HG02798 (cell line): ENCODE measurements at regions not wholly inside any gene's neighbourhood (a gene's known extent, or its start where the extent isn't known, plus 50 kb on each side); places are given as distances from the start of the nearest gene placed in this dataset.

Experiments
- ATAC-seq: cut with Tn5 transposase; IDR thresholded peaks from one replicate; pipeline ENCODE4 v1.9.1; 2021; ENCODE audit warnings: mild to moderate bottlenecking; ENCODE audit not compliant: unreplicated experiment, poor library complexity

DNA sequence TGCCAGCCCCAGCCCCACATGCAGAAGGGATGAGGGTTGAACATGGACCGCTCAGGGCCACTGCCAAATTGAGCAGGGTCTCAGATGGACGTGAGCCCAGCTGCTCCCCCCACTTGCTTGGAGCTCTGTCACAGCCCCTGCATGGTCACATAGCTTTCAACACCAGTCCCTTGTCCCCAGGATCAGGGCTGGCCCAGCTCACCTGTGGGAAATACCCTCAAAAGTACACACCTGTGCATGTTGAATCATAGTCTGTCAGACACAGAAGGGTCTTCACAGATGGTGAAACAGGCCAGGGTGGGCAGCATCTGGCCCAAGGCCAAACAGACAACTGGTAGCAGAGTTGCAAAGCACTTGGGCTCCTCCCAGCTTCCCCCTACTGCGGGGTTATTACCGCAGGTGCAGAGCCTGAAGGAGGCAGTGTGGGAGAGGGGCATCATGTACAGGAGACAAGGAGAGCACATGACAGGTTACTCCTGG, 77.6 kb upstream of the UNC5B start:
- ATAC-seq, result no peak

DNA sequence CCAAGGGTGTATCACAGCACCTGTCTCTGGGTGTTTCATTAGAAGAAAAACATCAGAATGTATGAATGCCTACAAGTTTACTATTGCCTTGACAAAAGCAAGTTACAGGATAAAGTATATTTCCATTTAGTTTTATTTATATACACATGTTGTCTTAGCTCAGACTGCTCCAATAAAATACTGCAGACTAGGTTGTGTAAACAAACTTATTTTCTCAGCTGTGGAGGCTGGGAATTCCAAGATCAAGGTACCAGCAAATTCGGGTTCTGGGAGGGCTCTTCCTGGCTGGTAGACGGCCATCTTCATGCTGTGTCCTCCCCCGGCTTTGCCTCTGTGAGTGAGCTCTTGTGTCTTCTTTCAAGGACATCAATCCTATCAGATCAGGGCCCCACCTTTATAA, 77.1 kb upstream of the UNC5B start:
- no peak for ATAC-seq

GRCh38 chr10:71136036-71136721, 76.2 kb upstream of the UNC5B start:
- ATAC-seq, result no peak

GRCh38 chr10:71137701-71138100, 74.7 kb upstream of the UNC5B start:
- ATAC-seq, result no peak

DNA sequence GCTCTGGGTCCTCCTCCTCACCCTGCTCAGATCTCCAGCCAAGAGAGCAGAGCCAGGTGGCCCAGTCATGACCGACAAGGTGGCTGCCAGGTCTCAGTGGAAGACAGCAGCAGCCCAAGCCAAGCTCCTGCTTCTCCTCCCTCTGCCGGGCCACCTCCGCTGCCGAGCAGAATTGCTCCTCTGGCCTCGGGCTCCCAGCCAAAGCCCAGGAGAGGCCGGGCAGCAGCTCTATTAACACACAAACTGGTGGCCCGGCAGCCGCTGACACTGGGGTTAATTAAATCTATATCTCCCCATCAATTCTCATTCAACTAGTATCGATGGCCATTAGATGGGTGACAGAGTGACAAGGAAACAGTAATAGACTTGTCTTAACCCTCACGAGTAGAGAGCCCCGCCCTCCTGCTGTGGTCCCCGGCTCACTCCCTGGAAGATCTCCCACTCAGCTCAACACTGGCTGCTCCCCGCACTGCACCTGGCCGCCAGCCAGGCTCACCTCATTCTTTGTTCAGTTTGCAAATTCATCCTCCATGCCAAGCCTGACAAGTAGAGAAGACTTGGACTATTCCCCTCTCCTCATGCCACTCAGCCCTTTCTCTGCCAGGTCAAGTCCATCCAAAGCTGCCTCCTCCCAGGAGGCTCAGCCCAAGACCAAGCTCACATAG, 74.1 kb upstream of the UNC5B start:
- ATAC-seq, result no peak

GRCh38 chr10:71141528-71141927, 70.8 kb upstream of the UNC5B start:
- ATAC-seq, result no peak

- no peak for ATAC-seq
Measured at GRCh38 chr10:71143170-71143569, 69.2 kb upstream of the UNC5B start.

- no peak for ATAC-seq
Measured at GRCh38 chr10:71143610-71144009, 68.8 kb upstream of the UNC5B start.

GRCh38 chr10:71144824-71145223, 67.5 kb upstream of the UNC5B start:
- no peak for ATAC-seq

- ATAC-seq, result no peak
Measured at GRCh38 chr10:71145352-71145945, 66.9 kb upstream of the UNC5B start.

DNA sequence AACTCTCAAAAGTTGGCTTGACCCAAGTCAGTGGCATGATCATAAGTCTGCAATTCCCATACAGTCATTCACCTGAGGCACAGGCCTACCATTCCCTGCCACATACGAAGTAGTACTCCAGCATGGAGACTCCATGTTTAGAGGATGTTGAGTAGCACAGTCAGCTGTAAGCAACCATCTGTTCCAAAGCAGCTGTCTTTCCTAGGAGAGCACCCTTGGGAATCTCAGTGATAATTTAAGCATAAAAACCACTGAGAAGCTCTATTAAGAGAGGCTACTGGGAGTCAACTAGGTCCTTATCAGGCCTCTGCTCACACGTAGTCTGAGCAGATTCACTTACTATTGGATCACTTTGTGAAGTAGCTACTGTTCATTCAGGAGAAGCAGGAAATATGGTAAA, 61.6 kb upstream of the UNC5B start:
- no peak for ATAC-seq

GRCh38 chr10:71152043-71152442, 60.3 kb upstream of the UNC5B start:
- ATAC-seq, result no peak

DNA sequence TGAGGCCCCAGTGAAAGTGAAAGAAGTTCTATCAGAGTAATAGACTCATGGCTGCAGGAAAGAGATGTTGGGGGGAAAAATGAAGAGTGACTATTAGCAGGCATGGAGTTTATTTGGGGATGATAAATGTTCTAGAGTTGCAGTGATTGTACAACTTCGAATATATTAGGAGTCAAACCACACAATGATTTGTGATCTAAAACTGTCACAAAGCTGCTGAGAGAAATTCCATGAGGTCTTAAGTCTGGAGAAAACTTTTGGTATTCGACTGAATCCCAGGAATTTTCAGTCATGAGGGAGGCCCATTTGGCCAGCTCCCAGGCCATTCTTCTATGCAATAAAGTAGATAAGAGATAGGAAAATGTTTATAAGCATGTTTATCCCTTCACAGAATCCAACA, 55.9 kb upstream of the UNC5B start:
- ATAC-seq, result no peak

- ATAC-seq, result no peak
Measured at GRCh38 chr10:71157435-71157834, 54.9 kb upstream of the UNC5B start.

DNA sequence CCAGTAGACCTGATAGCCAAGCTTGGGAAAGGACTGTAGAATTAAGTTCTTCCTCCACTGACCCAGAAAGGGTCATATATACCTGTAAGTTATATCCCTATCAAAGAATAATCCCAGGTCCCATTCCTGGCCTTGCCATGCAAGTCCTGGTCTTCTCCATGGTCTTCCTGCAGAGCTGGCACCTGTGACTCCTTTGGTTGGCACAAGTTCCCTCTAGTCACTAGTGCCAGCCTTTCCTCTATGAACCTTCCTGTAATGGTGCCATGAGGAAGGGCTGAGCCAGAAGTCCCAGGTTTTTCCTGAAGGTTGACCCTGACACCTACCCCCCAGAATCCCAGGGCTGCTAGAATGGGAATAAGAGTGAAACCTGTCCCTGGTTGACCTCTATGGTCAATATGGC, 54.1 kb upstream of the UNC5B start:
- no peak for ATAC-seq

DNA sequence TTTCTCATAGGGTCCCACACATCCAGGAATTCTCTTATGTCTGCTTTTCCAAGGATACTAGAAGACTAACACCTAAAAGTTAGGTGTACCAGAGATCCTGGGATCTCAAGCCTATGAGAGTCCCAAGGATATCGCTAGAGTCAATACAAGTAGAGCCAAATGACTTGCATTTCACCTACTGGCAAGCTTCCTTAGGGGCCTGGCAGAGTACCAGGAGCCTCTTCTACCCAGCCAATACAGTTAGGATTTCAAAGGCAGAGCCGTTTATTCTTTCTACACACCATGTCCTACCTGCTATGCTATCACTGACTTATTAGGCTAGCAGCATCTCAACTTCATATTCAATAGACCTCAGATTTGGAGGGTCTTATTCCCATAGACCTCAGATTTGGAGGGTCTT, 53.5 kb upstream of the UNC5B start:
- no peak for ATAC-seq

DNA sequence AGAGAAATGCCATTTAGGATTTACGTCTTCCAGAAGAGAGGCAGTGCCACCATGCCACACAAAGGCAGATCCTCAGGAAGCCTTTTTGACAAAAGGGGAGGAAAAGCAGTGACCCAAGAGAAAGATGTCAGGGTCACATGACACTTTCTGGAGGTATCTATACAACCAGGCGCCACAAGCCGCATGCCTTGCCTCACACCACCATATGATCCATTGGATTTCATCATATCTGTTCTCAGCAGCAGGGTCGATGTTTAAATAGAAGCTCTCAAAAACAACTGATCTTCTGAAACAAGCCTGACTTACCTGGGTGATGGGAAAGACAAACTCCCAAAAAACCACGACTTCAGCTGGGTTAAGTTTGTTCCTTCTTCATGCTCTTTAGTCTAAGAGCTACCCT, 52.5 kb upstream of the UNC5B start:
- no peak for ATAC-seq

DNA sequence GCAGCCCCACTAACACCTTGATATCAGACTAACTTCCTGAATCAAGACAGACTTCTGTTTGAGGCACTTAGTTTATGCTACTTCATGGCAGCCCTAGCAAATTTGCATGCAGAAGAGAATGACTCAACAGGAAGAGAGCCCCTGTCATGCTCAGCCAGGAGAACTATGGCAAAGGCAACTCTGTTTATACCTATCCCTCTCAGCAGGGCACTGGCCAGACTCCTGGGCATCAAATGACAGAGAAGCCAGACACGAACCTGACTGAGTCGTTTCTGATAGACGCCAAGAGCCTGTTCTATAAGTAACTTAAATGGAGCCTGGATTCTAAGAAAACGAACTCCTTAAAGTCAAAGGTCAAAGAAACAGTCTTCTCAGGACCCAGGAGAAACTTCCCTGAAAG, 50.9 kb upstream of the UNC5B start:
- no peak for ATAC-seq
